Suppressor macrophage treated with lipopolysaccharide for 1 hour (primary cell): ENCODE measurements at regions not wholly inside any gene's neighbourhood (a gene's known extent, or its start where the extent isn't known, plus 50 kb on each side); places are given as distances from the start of the nearest gene placed in this dataset.

ENCODE experiments used
- DNase-seq, 3 donors: peaks; one replicate each; pipeline ENCODE4 v3.0.0-alpha.2; 2020 to 2022

DNA sequence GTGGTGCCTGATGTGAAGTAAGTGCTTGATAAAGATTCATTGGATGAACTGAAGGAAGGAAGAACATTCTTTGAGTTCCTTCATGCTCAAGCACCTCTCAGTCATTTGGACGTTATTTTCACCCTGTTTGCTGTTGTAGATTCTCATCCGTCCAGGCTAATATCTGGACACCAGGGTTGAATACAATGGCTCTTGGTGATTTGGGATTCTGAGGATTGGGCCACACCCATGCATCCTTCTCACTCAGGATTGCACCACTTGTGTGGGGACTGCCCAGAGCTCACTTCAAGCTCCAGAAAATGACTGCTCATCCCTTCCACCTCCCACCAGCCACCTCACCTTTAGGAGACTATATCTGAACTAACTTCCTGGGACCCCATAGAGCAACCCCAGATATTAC is 117.1 kb upstream of the IPO9 start:
- DNase-seq: peak; percentile 23 to 40 (median 33)

DNA sequence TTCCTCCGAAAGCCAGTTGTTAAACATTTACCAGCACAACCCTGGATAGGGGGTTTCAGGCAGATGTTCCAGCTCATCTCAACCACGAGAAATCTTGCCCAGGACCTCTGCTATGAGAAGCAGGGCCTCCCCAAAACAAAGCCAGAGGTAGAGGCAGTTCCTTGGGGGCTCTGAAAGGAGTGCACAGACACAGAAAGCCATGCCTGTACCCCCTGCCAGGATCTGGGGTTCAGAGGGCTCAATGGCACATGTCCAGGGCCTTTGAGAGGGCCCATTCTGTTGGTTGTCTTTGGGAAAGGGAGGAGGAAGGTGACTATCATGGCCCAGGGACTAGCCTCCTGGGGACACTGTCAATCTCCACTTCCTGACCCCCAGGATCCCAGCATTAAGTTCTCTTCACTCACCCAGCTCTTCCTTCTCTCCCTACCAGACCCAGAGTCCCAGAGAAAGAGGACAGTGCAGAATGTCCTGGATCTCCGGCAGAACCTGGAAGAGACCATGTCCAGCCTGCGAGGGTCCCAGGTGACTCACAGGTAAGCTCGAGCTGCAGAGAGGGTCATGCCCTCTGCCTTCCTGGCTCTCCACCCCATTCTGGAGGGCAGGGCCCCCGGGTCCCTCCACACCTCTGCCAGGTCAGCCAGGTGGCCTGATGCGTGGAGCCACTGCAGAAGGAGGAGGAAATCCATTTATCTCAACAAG is 116.4 kb upstream of the IPO9 start:
- DNase-seq: no peak

DNA sequence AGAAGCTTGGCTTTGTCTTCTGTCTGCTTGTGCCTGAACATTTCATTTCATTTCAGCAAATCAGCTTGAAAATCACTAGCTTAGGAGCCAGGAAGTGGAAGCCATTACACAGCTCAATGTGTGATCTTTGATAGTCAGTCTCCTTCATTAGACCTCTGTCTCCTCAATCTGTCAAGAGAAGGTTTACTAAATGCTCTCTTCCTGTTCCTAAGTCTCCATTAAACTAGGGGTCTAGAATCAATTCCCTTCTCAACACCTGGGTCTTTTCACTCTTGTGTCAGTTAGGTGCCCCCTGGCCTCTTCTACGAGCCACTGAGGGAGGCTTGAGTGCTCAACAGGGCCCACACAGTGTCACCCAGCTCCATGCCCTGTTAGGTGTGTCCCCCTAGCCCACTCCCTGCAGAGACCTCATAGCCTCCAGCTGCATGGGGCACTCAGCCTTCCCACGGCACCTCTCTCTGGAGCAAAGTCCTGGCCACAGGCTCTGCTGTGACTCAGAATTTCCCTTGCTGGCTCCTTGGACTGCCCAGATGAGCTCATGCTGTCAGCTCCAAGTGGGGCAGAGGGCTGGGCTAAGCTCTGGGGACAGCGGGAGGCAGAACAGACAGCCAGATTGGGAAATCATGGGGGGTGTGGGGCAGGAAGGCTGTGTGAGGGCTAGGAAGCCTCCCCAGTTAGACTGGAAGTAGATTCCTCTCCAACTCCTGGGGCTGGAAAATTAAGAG is 115.7 kb upstream of the IPO9 start:
- peak; percentile 97 to 99 (median 98) for DNase-seq

DNA sequence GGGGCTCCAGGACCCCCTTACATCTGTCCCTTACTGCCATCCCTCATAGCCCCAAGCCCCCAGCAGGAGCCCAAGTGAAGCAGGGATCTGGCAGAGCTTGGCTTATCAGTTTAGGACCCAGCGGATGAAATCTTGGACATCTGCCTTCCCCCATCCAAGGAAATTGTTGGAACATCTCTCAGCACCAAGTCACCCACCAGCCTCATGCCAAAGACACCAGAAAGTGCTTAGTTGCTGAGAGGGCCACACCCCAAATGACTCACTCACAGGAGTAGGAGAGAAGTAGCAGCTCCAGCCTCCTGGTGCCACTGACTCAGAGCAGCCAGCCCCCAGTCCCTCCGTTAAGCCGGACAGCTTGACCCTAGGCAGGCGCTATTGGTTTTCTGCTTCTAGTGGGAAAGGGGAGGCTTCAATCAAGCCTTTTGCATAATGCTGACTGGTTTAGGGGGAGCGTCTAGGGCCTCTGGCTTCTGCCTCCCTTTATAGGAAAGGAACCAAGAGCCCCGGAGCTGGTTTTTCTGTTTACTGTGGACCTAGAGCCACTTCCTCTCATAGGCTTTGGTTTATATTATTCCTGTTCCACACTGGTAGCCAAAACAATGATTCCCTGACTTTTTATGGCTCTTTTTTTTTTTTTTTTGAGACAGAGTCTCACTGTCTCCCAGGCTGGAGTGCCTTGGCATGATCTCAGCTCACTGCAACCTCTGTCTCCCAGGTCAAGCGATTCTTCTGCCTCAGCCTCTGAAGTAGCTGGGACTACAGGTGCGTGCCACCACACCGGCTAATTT is 114.2 kb upstream of the IPO9 start:
- DNase-seq: peak; percentile 96 to 98 (median 98)

DNA sequence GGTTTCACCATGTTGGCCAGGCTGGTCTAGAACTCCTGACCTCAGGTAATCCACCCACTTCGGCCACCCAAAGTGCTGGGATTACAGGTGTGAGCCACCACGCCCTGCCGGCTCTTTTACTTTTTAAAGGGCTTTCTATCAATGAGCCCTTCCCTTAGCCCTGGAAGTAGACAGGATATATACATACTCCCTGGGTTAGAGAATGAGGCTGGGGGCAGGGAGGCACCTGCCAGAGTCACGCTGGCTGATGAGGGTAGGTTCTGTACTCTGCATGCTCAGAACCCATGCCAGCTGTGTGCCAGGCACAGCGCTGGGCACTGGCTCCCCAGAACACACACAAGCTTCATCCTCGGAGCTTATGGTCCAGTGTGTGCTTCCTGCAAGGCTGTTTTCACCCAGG is 113.6 kb upstream of the IPO9 start:
- no peak for DNase-seq

DNA sequence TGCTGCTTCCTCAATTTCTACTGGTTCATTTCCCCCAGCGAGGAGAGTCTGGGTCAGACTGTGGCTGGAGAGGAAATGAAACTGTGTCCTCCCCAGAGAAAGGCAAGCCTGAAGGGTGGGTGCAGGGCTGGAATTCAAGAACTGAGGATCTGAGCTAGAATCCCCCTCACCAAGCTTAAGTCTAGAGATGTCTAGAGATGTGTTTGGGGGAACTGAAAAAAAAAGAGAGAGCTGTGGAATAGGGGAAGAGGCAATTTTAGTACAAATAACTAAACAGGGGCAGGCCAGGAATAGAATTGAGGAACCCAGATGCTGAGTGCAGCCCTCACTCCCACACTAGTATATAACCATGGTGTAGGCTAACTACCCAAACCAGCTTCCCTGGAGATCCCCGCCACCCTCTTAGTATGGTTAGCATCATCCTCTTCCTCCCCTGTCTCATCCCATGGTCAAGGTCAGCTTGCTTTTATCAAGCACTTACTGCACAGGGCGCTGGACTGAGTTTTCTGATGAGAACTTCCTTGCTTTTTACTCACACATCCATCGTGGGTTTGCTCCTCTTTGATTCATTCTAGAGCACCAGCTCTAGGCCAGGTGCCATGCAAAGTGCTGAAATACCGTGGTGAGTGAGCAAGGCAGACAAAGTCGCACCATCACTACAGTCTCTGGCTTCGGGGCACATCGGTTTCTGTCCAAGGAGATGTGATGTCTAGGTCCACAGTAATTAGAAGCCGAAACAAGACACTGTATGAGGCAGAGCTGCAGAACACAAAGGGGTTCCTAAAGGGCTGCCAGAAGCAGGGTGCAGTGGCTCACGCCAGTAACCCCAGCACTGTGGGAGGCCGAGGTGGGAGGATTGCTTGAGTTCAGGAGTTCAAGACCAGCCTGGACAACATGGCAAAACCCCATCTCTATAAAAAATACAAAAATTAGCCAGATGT is 112.9 kb upstream of the IPO9 start:
- DNase-seq: peak; percentile 90 to 93 (median 93)

DNA sequence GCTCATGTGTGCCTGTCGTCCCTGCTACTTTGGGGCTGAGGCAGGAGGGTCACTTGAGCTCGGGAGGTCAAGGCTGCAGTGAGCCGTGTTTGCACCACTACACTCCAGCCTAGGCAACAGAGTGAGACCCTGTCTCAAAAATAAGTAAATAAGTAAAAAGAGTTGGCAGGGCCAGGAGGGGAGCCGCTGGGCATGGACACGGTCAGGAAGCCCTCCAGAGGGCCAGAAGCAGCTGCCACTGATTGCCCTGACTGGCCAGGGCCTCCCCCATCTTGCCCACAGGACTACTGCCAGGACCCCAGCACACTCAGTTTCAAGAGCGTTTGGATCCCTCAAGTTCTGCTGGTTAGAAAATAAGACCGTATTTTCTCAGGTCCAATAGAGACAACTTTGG is 112.2 kb upstream of the IPO9 start:
- no peak for DNase-seq

DNA sequence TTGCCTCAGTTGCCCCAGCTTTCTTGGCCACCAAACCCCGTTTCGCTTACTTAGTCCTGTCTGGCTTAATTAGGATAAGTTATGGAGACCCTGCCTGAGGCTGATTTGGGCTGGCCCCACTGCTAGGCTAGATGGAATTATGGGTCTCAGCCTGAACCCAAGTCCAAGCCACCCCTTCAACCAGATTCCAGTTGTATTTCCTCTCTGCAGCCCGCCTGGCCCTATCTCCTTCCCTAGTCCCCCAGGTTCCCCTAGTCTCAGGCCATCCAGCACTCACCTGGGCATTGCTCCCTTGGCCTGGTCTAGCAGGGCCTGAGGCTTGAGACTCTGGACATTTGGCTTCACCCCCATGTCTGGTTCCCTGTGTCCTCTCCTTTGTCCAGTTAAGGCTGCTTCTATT is 111.7 kb upstream of the IPO9 start:
- DNase-seq: no peak

DNA sequence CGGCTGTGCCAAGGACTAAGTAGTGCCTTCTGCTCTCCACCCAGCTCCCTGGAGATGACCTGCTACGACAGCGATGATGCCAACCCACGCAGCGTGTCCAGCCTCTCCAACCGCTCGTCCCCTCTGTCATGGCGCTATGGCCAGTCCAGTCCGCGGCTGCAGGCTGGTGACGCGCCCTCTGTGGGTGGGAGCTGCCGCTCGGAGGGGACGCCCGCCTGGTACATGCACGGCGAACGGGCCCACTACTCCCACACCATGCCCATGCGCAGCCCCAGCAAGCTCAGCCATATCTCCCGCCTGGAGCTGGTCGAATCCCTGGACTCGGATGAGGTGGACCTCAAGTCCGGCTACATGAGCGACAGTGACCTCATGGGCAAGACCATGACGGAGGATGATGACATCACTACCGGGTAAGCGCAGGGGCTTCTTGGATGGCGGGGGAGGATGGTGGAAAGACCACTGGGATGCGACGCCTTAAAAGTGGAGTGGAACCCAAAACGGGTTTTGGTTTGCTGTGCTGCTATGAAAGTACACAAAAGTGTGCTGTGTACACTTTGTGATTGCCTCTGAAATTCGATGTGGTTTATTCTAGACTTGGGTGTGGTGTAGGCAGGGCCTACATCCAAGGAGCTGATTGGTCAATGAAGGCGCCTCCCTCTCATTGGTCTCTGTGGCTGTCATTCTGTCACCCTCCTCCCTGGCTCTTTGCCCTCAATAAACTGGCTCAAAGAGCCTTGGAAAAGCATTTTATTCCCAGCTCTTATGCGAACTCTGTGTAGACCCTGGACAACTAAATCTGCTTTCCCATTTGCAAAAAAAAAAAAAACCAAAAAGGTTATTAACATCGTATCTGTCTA is 110.4 kb upstream of the IPO9 start:
- no peak for DNase-seq

DNA sequence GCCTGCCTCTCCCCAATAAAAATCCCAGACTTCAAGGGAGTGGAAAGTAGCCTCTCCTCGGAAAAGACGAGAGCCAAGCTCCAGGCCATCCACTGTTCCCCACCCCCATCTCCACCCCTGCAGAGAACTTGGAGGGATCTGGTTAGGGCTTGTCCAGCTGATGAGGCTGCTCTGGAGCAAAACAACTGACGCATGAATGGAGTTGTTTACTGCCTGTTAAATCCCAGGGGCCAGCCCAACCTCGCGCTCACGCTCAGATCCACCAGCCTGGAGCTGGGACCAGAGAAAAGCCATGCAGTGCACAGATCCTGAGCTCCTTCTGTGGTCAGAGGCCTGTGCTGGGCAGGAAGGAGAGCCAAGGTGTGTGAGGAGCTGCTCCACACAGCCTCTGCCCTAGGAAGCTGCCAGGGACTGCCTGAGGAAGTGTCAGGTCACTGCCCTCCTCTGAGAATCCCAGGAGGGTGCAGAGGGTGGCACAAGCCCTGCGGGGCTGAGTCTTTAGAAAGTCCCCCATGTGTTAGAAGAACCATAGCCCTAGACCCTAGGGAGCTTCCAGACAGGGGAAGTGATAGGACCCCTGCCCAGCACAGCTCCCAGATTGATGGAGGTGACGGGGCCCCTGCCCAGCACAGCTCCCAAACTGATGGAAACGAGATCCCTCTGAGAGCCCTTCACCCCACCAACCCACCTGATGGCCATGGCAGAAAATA is 109.0 kb upstream of the IPO9 start:
- DNase-seq: no peak

DNA sequence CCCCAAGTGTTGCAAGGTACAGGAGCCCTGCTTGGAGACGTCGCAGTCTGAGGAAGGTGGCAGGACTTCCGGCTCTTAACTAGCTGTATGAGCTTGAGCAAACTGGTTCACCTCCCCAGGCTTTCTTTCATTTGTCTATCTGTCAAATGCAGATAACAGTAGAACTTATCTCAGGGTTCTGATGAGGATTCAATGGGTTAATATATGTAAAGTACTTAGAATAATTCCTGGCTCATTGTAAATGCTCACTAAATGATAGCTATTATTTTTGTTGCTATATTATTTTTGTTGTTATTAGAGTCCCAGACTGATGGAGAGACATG is 108.5 kb upstream of the IPO9 start:
- no peak for DNase-seq

DNA sequence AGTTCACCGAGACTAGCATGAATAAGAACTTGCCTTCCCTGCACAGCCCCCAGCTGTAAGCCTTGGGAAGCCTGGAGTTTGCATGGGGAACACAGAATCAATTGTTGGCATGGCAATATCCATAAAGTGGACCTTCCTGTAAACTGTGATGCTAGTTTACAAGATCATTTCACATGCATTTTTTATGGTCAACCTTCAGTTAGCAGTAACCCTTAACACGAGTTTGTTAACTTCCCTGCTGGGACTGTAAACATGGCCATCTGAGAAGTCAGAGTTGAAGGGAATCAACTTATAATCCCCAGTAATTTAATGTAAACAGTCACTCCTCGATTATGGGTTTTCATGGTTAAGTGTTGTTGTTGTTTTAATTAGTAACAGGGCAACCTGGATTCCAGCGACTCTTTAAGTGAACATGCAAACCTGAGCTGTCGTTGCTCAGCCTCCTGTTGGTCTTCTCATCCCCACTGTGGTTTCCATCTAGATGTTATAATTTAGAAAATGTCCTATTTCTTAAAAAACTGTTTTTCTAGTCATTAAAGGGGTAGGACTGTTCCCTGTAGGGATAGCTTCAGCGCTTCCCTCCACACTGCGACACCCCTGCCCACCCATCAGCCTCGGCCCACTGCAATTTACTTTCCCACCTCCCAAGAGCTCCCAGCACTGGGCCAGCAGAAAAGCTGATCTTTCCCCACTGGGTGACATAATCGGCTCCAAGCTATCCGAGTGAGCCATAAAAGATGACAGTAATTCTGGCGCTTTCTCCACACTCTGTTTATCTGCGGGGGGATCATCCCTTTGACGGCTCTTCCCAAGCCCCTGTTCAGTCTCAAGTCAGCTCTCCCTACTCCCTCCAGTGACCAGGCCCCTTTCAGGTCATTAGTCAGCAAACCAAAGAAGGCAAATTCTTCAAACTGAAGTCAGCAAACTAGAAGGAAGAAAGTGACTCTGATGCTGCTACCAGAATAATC is 107.6 kb upstream of the IPO9 start:
- no peak for DNase-seq

DNA sequence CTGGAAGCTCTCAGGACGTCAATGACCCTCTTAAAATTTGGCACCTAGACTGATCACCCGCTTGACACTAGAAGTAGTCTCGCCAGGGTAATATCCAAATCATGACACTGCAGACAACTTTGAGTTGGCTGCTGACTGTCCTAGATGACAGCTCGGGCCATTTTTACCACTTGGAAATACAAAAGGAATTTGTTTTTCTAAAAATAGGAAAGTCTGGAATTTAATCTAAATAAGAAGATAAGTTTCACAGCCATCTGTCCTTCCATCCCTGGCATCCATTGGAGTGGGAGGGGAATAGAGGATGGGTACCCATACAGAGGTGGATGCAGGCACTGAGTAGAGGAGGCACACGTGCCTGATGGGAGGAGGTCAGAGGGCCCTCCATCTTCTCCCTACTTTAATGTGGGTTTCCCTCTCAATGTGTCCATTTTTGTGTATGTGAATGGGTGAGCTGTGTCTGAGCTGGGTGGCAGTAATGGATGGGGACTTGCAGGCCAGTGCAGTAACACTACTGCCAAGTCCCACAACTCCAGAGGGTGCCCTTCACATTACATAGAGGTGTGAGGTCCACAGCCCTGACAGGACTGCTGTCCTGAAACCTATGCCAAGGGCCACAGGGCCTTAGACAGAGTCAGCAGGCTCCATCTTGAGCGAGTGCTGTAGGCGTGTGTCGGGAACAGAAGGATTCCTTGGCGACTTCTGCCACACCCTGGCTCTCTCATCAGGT is 104.8 kb upstream of the IPO9 start:
- no peak for DNase-seq

DNA sequence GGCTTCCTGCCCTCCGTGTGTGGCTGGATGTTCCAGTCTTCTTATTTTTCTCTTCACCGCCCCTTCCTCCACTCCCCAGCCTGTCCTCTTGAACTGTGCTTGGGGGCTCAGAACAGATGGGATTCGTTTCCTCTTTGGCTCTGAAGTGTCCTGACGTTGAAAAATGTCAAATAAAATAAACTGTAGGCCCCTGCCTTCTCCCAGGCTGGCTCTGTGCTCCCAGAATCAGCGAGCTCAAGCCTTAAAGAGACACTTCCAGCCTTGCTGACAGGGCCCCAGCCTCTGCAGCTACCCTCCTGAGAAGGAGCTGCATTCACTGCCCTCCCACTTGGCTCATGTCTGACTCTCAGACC is 104.2 kb upstream of the IPO9 start:
- no peak for DNase-seq

DNA sequence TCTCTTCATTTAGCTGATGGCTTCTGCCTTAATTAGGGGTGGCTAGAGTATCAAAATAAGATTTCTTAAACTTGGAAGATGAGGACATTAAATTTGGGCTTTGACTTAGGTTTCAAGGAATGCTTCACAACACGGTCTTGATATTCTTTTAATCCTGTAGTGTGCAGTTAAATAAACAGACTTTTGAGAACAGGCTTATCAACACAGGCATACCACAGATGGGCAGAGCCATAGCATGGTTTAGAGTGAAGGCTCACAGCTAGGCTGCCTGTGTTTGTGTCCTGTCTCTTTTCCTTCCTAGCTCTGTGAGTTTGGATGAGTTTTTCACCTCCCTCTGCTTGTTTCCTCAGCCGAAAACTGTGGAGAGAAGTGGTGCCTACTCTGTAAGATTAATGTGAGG is 102.3 kb upstream of the IPO9 start:
- DNase-seq: no peak

DNA sequence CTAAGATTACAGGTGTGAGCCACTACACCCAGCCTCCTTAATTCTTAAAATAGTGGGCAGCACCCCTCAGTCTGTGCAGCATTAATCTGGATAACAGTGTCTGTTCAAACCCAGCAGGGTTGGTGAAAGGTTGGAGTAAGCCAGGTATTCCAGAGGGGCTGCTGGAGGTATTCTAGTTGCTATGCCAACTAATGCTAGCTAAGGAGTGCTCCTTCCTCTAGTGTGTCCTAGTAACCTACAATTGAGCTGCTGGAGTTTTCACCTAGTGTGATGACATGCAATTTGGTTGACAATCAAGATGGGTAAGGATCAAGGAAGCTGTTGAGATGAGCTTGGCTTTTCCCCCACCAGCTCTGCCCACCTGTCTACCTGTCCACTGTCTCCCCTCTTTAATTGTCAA is 100.2 kb upstream of the IPO9 start:
- DNase-seq: no peak

DNA sequence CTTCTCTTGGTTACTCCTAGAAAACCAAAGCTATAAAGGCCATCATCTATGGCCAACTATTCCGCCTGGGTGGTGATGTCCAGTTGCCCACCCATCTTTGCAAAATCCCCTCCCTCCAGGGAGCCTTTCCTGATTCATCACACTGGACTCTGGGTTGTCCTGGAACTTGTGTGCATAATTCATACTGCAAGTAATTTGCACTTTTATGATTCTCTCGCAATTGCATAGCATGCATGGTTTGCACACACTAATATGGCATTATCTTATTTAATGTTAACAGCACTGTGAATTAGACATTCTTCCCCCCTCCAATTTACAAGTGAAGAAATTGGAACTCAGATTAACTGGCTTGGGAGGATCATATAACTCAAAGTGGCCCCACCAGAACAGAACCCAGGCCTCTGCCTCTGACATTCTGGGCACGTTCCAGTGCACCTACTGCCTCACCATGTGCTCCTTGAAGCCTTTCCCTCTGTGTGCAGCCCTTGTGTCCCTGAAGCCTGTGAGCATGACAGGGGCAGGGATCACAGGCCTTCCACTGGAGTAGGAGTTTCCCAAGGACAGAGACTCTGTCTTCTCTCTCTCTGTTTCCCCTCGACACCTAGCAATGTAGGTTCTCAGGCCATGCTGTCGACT is 98.9 kb upstream of the IPO9 start:
- DNase-seq: no peak

DNA sequence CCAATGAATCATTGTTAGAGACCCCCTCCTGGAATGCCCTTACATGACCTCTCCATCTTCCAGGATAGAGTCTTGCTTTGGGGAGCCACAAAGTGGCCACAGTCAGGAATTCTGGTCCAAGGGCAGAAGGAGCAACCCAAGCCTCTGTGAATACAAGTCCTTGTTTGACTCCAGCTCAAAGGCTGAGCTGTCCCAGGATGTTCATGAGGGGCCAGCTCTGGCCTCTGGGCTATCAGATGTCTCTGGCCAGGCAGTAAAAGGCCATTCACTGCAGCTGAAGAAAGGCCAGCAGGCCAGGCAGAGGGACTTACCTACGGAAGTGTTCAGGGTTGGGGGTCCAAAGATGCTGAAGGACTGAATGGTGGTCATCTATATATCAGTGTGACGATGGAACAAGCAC is 98.3 kb upstream of the IPO9 start:
- no peak for DNase-seq

DNA sequence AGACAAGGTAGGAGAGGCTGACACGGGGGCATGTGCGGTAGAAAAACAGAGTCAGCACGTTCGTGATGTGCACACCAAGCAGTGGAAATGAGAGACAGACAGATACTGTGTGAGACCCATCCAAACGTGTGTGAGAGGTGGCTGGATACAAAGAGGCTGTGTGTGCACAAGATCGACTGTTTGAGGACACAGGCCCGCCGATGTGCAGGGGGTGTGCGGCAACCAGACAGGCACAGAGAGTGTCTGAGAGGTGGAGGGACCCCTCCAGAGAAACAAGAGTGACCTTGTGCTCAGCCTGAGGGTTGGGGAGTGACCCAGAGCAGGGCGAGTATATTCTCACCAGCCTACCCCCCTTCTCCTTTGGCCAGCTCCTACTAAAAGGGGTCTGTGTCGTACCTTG is 97.8 kb upstream of the IPO9 start:
- no peak for DNase-seq
